K562 (cell line): ENCODE measurements at regions not wholly inside any gene's neighbourhood (a gene's known extent, or its start where the extent isn't known, plus 50 kb on each side); places are given as distances from the start of the nearest gene placed in this dataset.
"Not testable (repeated sequence)": the region's sequence is repeated elsewhere in the genome, so short reads cannot be mapped to it uniquely, and the experiment has no call there.

Experiments used
- HMGXB4 ChIP-seq: sonication (generic); formaldehyde crosslinking; IDR thresholded peaks from 2 replicates; pipeline ENCODE4 v1.8.1; 2023; ENCODE audit warnings: mild to moderate bottlenecking, missing genetic modification reagents
- TAF15 ChIP-seq: fragments of 200-400 bp; formaldehyde crosslinking; IDR thresholded peaks from 2 replicates; pipeline ENCODE4 v1.6.1; 2017; ENCODE audit warnings: mild to moderate bottlenecking, low read depth, low read length, moderate library complexity
- TF ChIP-seq, protein P1 (sequence below), 3 experiments: IDR thresholded peaks in 2 of 3; conservative IDR thresholded peaks in 1 of 3; 2 replicates each; pipeline ENCODE4 v1.5.1; 2011 to 2012; ENCODE audit warnings: low read length in 3 of 3, mild to moderate bottlenecking in 3 of 3, control low read depth in 2 of 3, improper control_type of control experiment in 1 of 3, inconsistent platforms in 1 of 3, low read depth in 1 of 3, mixed read lengths in 1 of 3, moderate library complexity in 1 of 3; ENCODE audit not compliant: insufficient read depth in 2 of 3

DNA sequence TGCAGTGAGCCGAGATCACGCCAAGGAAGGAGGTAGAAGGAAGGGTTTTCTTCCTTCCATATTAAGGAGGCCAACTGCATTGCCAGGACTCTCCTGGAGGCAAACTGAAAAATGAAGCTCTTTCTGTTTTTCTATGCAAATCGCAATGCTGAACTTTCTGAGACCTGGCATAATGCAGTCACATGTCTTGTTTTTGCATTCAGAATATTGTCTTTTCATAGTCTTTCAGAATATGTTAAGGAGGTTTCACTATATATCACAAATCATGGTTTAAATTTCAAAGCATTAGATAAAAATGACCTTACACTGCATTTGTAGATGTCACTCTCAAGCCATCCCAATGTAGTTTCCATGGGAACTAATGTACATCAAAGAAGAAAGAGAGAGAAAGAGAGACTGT lies 556.5 kb downstream of the TTLL7 start:
- TF ChIP-seq TAF15; HMGXB4 (CRISPR knock-in tag): not testable (repeated sequence)
- TF ChIP-seq, protein P1, sequence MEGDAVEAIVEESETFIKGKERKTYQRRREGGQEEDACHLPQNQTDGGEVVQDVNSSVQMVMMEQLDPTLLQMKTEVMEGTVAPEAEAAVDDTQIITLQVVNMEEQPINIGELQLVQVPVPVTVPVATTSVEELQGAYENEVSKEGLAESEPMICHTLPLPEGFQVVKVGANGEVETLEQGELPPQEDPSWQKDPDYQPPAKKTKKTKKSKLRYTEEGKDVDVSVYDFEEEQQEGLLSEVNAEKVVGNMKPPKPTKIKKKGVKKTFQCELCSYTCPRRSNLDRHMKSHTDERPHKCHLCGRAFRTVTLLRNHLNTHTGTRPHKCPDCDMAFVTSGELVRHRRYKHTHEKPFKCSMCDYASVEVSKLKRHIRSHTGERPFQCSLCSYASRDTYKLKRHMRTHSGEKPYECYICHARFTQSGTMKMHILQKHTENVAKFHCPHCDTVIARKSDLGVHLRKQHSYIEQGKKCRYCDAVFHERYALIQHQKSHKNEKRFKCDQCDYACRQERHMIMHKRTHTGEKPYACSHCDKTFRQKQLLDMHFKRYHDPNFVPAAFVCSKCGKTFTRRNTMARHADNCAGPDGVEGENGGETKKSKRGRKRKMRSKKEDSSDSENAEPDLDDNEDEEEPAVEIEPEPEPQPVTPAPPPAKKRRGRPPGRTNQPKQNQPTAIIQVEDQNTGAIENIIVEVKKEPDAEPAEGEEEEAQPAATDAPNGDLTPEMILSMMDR (IDR thresholded peaks at IDR 0.05 in 2 of 3, conservative IDR thresholded peaks at IDR 0.05 in 1 of 3; ENCODE audit: insufficient read depth in 2 of 3, low read depth in 1 of 3, low read length in 3 of 3) = not testable (repeated sequence)
